ENCODE measurements at regions not wholly inside any gene's neighbourhood (a gene's known extent, or its start where the extent isn't known, plus 50 kb on each side); places are given as distances from the start of the nearest gene placed in this dataset.

DNA sequence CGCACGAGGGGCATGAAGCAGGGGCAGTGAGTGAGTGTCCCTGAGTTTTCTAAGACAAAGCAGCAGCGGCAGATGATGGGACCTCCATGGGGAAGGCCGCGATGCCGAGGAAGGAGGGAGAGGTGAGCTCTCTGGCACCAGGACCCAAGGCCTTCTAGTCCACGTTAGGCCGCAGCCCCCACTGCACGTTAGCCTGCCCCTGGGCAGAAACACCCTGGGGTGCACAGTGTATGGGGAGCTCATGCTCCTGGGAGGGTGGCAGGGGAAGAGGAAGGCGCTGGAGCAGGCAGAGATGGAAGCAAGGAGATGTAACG lies 97.3 kb upstream of the IKZF1 start:
- intact Hi-C loops (cut with micrococcal nuclease) = loop anchor here (5.0 kb wide), 2 partner anchors 100 to 110 kb away; no protein-coding TSS in a partner anchor
- Mint-ChIP-seq H3K27ac (peak overlapping the region; percentile 84 to 94 (median 92)), H3K4me1 (peaks cover 56% of the 10 kb centered on the region), H3K9me3 (no peaks in the 10 kb centered on the region), H3K4me3 (peak overlapping the region; percentile 58 to 78), H3K36me3 (no peaks in the 10 kb centered on the region), H3K27me3 (ENCODE audit: low read depth in 3 of 3) (peaks cover 0 to 11% (median 0%) of the 10 kb centered on the region in 3 donors)
- no peak for DNase-seq
- H3K4me1 ChIP-seq (ENCODE audit: control insufficient read depth in 1 of 2, insufficient read depth in 2 of 2, low read length in 2 of 2) = peaks cover 43 to 44% of the 10 kb centered on the region in 2 donors
- H3K27ac ChIP-seq (ENCODE audit: low read depth in 1 of 2, low read length in 2 of 2) = peak overlapping the region; percentile 43 to 73
- peak overlapping the region; percentile 42 for H3K4me2 ChIP-seq (replicated peaks; ENCODE audit: extremely low read depth, low read length, poor library complexity, severe bottlenecking)
- no peaks in the 10 kb centered on the region for H3K9me3 ChIP-seq (replicated peaks in 1 of 2; ENCODE audit: control insufficient read depth in 1 of 2, insufficient read depth in 1 of 2, low read length in 2 of 2)
- no peaks in the 10 kb centered on the region for H4K20me1 ChIP-seq (ENCODE audit: insufficient read depth, low read length)
- H3K27me3 ChIP-seq (ENCODE audit: control insufficient read depth in 2 of 2, insufficient read depth in 2 of 2, low read length in 2 of 2) = no peaks in the 10 kb centered on the region
- H3K4me3 ChIP-seq (replicated peaks in 1 of 3; ENCODE audit: low read depth in 2 of 3, low read length in 3 of 3) = peak overlapping the region in 1 of 3 experiments; percentile 54
- H2AFZ ChIP-seq (ENCODE audit: insufficient read depth, low read depth, low read length, poor library complexity, severe bottlenecking) = no peak overlapping the region
- H3K9ac ChIP-seq (ENCODE audit: insufficient read depth, low read length, poor library complexity, severe bottlenecking) = peak overlapping the region; percentile 15
- no peaks in the 10 kb centered on the region for H3K36me3 ChIP-seq (replicated peaks in 1 of 2; ENCODE audit: control insufficient read depth in 1 of 2, insufficient read depth in 2 of 2, low read length in 2 of 2)
- peaks cover 3% of the 10 kb centered on the region for H3K79me2 ChIP-seq (ENCODE audit: insufficient read depth, low read length)
- WGBS (ENCODE audit: insufficient coverage) = 94% methylated on average over 8 of the region's 11 CpGs
- TF ChIP-seq, protein P1, sequence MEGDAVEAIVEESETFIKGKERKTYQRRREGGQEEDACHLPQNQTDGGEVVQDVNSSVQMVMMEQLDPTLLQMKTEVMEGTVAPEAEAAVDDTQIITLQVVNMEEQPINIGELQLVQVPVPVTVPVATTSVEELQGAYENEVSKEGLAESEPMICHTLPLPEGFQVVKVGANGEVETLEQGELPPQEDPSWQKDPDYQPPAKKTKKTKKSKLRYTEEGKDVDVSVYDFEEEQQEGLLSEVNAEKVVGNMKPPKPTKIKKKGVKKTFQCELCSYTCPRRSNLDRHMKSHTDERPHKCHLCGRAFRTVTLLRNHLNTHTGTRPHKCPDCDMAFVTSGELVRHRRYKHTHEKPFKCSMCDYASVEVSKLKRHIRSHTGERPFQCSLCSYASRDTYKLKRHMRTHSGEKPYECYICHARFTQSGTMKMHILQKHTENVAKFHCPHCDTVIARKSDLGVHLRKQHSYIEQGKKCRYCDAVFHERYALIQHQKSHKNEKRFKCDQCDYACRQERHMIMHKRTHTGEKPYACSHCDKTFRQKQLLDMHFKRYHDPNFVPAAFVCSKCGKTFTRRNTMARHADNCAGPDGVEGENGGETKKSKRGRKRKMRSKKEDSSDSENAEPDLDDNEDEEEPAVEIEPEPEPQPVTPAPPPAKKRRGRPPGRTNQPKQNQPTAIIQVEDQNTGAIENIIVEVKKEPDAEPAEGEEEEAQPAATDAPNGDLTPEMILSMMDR (IDR thresholded peaks at IDR 0.05) = no peak

DNA sequence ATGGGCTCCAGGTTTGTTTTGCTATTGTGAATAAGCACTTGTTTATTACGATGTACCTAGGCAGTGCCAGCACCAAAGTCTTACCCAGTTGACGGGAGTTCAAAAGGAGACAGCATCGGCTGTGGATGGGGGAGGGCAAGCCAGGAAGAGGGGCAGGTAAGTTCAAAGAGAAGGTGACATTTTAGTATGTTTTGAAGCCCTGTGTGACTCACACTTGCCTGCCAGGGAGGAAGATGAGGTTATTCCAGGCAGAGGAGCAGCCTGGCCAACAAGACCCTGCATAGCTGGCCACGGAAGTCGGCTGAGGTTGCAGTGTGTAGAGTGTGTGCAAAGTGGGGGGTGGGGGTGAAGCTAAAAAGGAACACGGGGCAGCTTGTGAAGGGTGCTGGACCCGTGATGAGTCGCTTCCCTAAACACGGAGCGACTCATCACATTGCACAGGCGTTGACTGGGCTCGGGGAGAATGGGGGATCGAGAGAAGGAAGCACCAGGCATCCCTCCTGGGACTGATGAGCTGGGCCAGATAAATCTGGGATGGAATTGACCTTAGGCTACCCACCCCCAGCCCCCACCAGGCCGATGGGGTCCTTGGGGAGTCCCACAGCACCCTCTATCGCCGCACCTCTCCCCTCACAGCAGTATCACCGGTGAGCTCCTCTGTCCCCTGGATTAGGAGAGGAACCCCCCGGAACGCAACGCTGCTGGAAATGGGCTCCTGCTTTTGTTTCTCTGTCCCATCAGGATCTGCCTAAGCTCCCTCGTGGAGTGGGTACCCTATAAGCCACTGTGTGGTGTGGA lies 97.9 kb upstream of the IKZF1 start:
- H3K4me1 ChIP-seq (ENCODE audit: control insufficient read depth in 1 of 2, insufficient read depth in 2 of 2, low read length in 2 of 2) = peaks cover 40 to 41% of the 10 kb centered on the region in 2 donors
- H3K27ac Mint-ChIP-seq = peak overlapping the region; percentile 84 to 94 (median 92)
- peak; percentile 74 to 82 (median 76) for DNase-seq
- H3K27ac ChIP-seq (ENCODE audit: low read depth in 1 of 2, low read length in 2 of 2) = peak overlapping the region; percentile 43 to 73
- H2AFZ ChIP-seq (ENCODE audit: insufficient read depth, low read depth, low read length, poor library complexity, severe bottlenecking) = no peak overlapping the region
- no peaks in the 10 kb centered on the region for H3K9me3 Mint-ChIP-seq
- H3K4me2 ChIP-seq (replicated peaks; ENCODE audit: extremely low read depth, low read length, poor library complexity, severe bottlenecking) = peak overlapping the region; percentile 42
- peaks cover 0 to 11% (median 0%) of the 10 kb centered on the region in 3 donors for H3K27me3 Mint-ChIP-seq (ENCODE audit: low read depth in 3 of 3)
- no peaks in the 10 kb centered on the region for H3K36me3 Mint-ChIP-seq
- peak overlapping the region in 1 of 3 experiments; percentile 54 for H3K4me3 ChIP-seq (replicated peaks in 1 of 3; ENCODE audit: low read depth in 2 of 3, low read length in 3 of 3)
- TF ChIP-seq, protein P1 (IDR thresholded peaks at IDR 0.05) = no peak
- no peaks in the 10 kb centered on the region for H4K20me1 ChIP-seq (ENCODE audit: insufficient read depth, low read length)
- H3K79me2 ChIP-seq (ENCODE audit: insufficient read depth, low read length) = peaks cover 3% of the 10 kb centered on the region
- H3K4me3 Mint-ChIP-seq = peak overlapping the region; percentile 63 to 67
- peaks cover 53% of the 10 kb centered on the region for H3K4me1 Mint-ChIP-seq
- WGBS (ENCODE audit: insufficient coverage) = 45% methylated on average over 14 of the region's 21 CpGs
- intact Hi-C loops (cut with micrococcal nuclease) = loop anchor here (5.0 kb wide), 2 partner anchors 101 to 111 kb away; no protein-coding TSS in a partner anchor
- H3K36me3 ChIP-seq (replicated peaks in 1 of 2; ENCODE audit: control insufficient read depth in 1 of 2, insufficient read depth in 2 of 2, low read length in 2 of 2) = no peaks in the 10 kb centered on the region
- H3K9me3 ChIP-seq (replicated peaks in 1 of 2; ENCODE audit: control insufficient read depth in 1 of 2, insufficient read depth in 1 of 2, low read length in 2 of 2) = no peaks in the 10 kb centered on the region
- H3K9ac ChIP-seq (ENCODE audit: insufficient read depth, low read length, poor library complexity, severe bottlenecking) = peak overlapping the region; percentile 15
- no peaks in the 10 kb centered on the region for H3K27me3 ChIP-seq (ENCODE audit: control insufficient read depth in 2 of 2, insufficient read depth in 2 of 2, low read length in 2 of 2)
